Neuronal stem cell (in vitro differentiated cells): ENCODE measurements at regions not wholly inside any gene's neighbourhood (a gene's known extent, or its start where the extent isn't known, plus 50 kb on each side); places are given as distances from the start of the nearest gene placed in this dataset.

Experiments
- DNase-seq: peaks from one replicate; pipeline ENCODE4 v3.0.0-alpha.2; 2013; ENCODE audit warnings: low spot score
- H2AFZ ChIP-seq: one replicate; pipeline ENCODE4 v1.6.1; 2013; ENCODE audit warnings: mild to moderate bottlenecking, low read length, inconsistent platforms
- H2AK5ac ChIP-seq: 2 replicates; pipeline ENCODE4 v1.6.1; 2013; ENCODE audit warnings: low read depth, mild to moderate bottlenecking, inconsistent platforms, low read length, moderate library complexity, mixed read lengths
- H2BK120ac ChIP-seq: 2 replicates; pipeline ENCODE4 v1.6.1; 2013; ENCODE audit warnings: low read depth, mild to moderate bottlenecking, inconsistent platforms, low read length, moderate library complexity, mixed read lengths
- H2BK12ac ChIP-seq: one replicate; pipeline ENCODE4 v1.6.1; 2013; ENCODE audit warnings: low read length, inconsistent platforms
- H2BK15ac ChIP-seq: 2 replicates; pipeline ENCODE4 v1.6.1; 2013; ENCODE audit warnings: mild to moderate bottlenecking, low read length, inconsistent platforms, mixed read lengths
- H2BK5ac ChIP-seq: one replicate; pipeline ENCODE4 v1.6.1; 2013; ENCODE audit warnings: inconsistent platforms, mild to moderate bottlenecking, low read length, moderate library complexity
- H3K14ac ChIP-seq: one replicate; pipeline ENCODE4 v1.6.1; 2013; ENCODE audit warnings: low read length, inconsistent platforms
- H3K18ac ChIP-seq: 2 replicates; pipeline ENCODE4 v1.6.1; 2013; ENCODE audit warnings: low read length, inconsistent platforms
- H3K23ac ChIP-seq: 2 replicates; pipeline ENCODE4 v1.6.1; 2013; ENCODE audit warnings: low read depth, mild to moderate bottlenecking, mixed read lengths, low read length, inconsistent platforms; ENCODE audit not compliant: poor library complexity
- H3K27ac ChIP-seq: replicated peaks from 3 replicates; pipeline ENCODE4 v1.5.1; 2013; ENCODE audit warnings: low read length, inconsistent platforms
- H3K27me3 ChIP-seq, 3 experiments: 2 replicates each; pipeline ENCODE4 v1.6.1; 2013; ENCODE audit warnings: low read length in 3 of 3, mild to moderate bottlenecking in 2 of 3, inconsistent platforms in 1 of 3, low read depth in 1 of 3, mixed read lengths in 1 of 3, moderate library complexity in 1 of 3; ENCODE audit not compliant: control insufficient read depth in 3 of 3, insufficient read depth in 3 of 3
- H3K36me3 ChIP-seq, 2 donors: replicated peaks in 1 of 2; 2 replicates each; pipeline ENCODE4 v1.6.1; 2013; ENCODE audit warnings: low read length in 2 of 2; ENCODE audit not compliant: control insufficient read depth in 2 of 2, insufficient read depth in 2 of 2
- H3K4ac ChIP-seq: 2 replicates; pipeline ENCODE4 v1.6.1; 2013; ENCODE audit warnings: inconsistent platforms, mild to moderate bottlenecking, low read length, moderate library complexity
- H3K4me1 ChIP-seq, 2 donors: 1 replicate in 1 of 2; 2 replicates in 1 of 2; pipeline ENCODE4 v1.6.1; 2013; ENCODE audit warnings: low read length in 2 of 2, low read depth in 1 of 2; ENCODE audit not compliant: control insufficient read depth in 2 of 2, insufficient read depth in 1 of 2
- H3K4me2 ChIP-seq: one replicate; pipeline ENCODE4 v1.6.1; 2013; ENCODE audit warnings: mild to moderate bottlenecking, low read length, inconsistent platforms; ENCODE audit not compliant: insufficient read depth, poor library complexity, severe bottlenecking
- H3K4me3 ChIP-seq, 2 donors: 2 replicates each; pipeline ENCODE4 v1.5.1; 2013; ENCODE audit warnings: low read length in 2 of 2, mild to moderate bottlenecking in 2 of 2, inconsistent platforms in 1 of 2, moderate library complexity in 1 of 2
- H3K79me1 ChIP-seq: one replicate; pipeline ENCODE4 v1.6.1; 2013; ENCODE audit warnings: low read depth, mild to moderate bottlenecking, inconsistent platforms, low read length, moderate library complexity
- H3K9ac ChIP-seq: one replicate; pipeline ENCODE4 v1.6.1; 2013; ENCODE audit warnings: mild to moderate bottlenecking, low read depth, low read length, inconsistent platforms; ENCODE audit not compliant: poor library complexity
- H3K9me3 ChIP-seq, 2 donors: replicated peaks in 1 of 2; 2 replicates each; pipeline versions ENCODE3 to v1.6.1; 2013; ENCODE audit warnings: low read length in 2 of 2, mild to moderate bottlenecking in 2 of 2, inconsistent platforms in 1 of 2, low read depth in 1 of 2, mixed read lengths in 1 of 2, moderate library complexity in 1 of 2; ENCODE audit not compliant: control insufficient read depth in 2 of 2, insufficient read depth in 1 of 2
- H4K8ac ChIP-seq: one replicate; pipeline ENCODE4 v1.6.1; 2013; ENCODE audit warnings: low read depth, mild to moderate bottlenecking, inconsistent platforms, low read length, moderate library complexity
- H4K91ac ChIP-seq: one replicate; pipeline ENCODE4 v1.6.1; 2013; ENCODE audit warnings: low read length, low read depth, mild to moderate bottlenecking, inconsistent platforms; ENCODE audit not compliant: poor library complexity
- WGBS, 2 donors: extraction: QIAGEN DNeasy Blood & Tissue Kit; methylation state at CpG; one replicate each; pipeline ENCODE4 v1.1.7; 2013; ENCODE audit warnings: missing lambda C conversion rate in 2 of 2, mixed read lengths in 1 of 2; ENCODE audit not compliant: insufficient read length in 2 of 2, insufficient replicate concordance in 1 of 2; ENCODE audit errors: extremely low coverage in 2 of 2; 5-methylcytosine and 5-hydroxymethylcytosine counted together

- no peaks in the 10 kb centered on the region for H3K79me1 ChIP-seq
- no peak for DNase-seq
- WGBS, 2 donors: no CpG with 5 or more reads among the region's 4 CpGs
Observed at GRCh38 chr7:125030756-125031387, 101.2 kb upstream of the POT1 start.

GRCh38 chr7:125025620-125026019, 96.0 kb upstream of the POT1 start:
- no peak overlapping the region for H2AFZ ChIP-seq
- no peaks in the 10 kb centered on the region for H3K36me3 ChIP-seq
- no peak overlapping the region for H3K23ac ChIP-seq
- H4K8ac ChIP-seq: no peak overlapping the region
- DNase-seq: no peak
- H2AK5ac ChIP-seq: no peak overlapping the region
- no peaks in the 10 kb centered on the region for H3K4me1 ChIP-seq
- no CpG with 5 or more reads among the region's 1 CpG for WGBS, 2 donors
- no peak overlapping the region for H3K4ac ChIP-seq
- H3K4me2 ChIP-seq: no peak overlapping the region
- no peaks in the 10 kb centered on the region for H3K27me3 ChIP-seq
- H2BK15ac ChIP-seq: no peak overlapping the region
- H2BK120ac ChIP-seq: no peak overlapping the region
- H3K4me3 ChIP-seq: no peak overlapping the region
- H3K18ac ChIP-seq: no peak overlapping the region
- no peak overlapping the region for H2BK12ac ChIP-seq
- no peaks in the 10 kb centered on the region for H3K9me3 ChIP-seq
- H3K27ac ChIP-seq: no peak overlapping the region
- H4K91ac ChIP-seq: no peak overlapping the region
- H3K9ac ChIP-seq: no peak overlapping the region
- no peaks in the 10 kb centered on the region for H3K79me1 ChIP-seq
- no peak overlapping the region for H2BK5ac ChIP-seq
- H3K14ac ChIP-seq: no peak overlapping the region

More at GRCh38 chr7:125030756-125031387, 101.2 kb upstream of the POT1 start:
- Histone ChIP-seq H4K8ac (no peak overlapping the region), H3K18ac (no peak overlapping the region), H3K9me3 (peaks cover 0 to 2% of the 10 kb centered on the region in 2 donors), H2BK15ac (no peak overlapping the region), H3K14ac (no peak overlapping the region), H3K27me3 (no peaks in the 10 kb centered on the region), H2BK120ac (no peak overlapping the region), H3K4me2 (no peak overlapping the region), H3K36me3 (no peaks in the 10 kb centered on the region), H2AK5ac (no peak overlapping the region), H3K4me3 (no peak overlapping the region), H2AFZ (no peak overlapping the region), H3K23ac (no peak overlapping the region), H2BK12ac (no peak overlapping the region), H3K4ac (no peak overlapping the region), H3K9ac (no peak overlapping the region), H2BK5ac (no peak overlapping the region), H4K91ac (no peak overlapping the region), H3K27ac (no peak overlapping the region), H3K4me1 (no peaks in the 10 kb centered on the region)

- no peak overlapping the region for H3K9ac ChIP-seq
- no peak overlapping the region for H2AK5ac ChIP-seq
- no peak overlapping the region for H3K27ac ChIP-seq
- no peak overlapping the region for H3K23ac ChIP-seq
- no peak for DNase-seq
- H2BK5ac ChIP-seq: no peak overlapping the region
- no peak overlapping the region for H2BK120ac ChIP-seq
- H4K91ac ChIP-seq: no peak overlapping the region
- no CpG with 5 or more reads among the region's 4 CpGs for WGBS, 2 donors
- no peaks in the 10 kb centered on the region for H3K27me3 ChIP-seq
- no peaks in the 10 kb centered on the region for H3K79me1 ChIP-seq
- no peak overlapping the region for H2AFZ ChIP-seq
- H3K18ac ChIP-seq: no peak overlapping the region
- no peak overlapping the region for H4K8ac ChIP-seq
- H3K4me1 ChIP-seq: no peaks in the 10 kb centered on the region
- no peak overlapping the region for H3K4me3 ChIP-seq
- H2BK12ac ChIP-seq: no peak overlapping the region
- H3K4me2 ChIP-seq: no peak overlapping the region
- H2BK15ac ChIP-seq: no peak overlapping the region
- no peaks in the 10 kb centered on the region for H3K9me3 ChIP-seq
- H3K36me3 ChIP-seq: no peaks in the 10 kb centered on the region
- H3K14ac ChIP-seq: no peak overlapping the region
- H3K4ac ChIP-seq: no peak overlapping the region
Observed at GRCh38 chr7:125020801-125021200, 91.2 kb upstream of the POT1 start.

DNA sequence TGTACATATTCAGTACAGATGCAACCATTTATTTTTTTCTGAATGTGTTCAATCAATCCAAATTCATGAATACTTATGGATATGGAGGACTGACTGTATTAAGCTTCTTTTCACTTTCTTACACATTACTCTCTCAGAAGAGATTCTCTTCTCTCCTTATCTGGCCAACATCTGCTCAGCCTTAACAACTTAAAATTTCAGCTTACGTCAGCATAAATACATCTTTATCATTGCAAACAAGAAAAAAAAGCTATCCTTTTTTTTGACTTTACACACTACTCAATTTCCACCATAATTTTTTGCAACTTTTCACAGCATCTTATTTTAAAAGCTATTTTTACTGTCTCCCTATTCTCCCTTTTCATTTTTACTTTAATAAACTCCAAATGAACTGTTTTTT, 80.9 kb upstream of the POT1 start:
- H2BK120ac ChIP-seq: no peak overlapping the region
- H3K79me1 ChIP-seq: no peaks in the 10 kb centered on the region
- H3K18ac ChIP-seq: no peak overlapping the region
- no peaks in the 10 kb centered on the region for H3K27me3 ChIP-seq
- no peak overlapping the region for H2AK5ac ChIP-seq
- H3K4me2 ChIP-seq: no peak overlapping the region
- no peak overlapping the region for H4K91ac ChIP-seq
- no peak overlapping the region for H2BK12ac ChIP-seq
- WGBS, 2 donors: no CpG with 5 or more reads among the region's 1 CpG
- H3K4me3 ChIP-seq: no peak overlapping the region
- H3K27ac ChIP-seq: no peak overlapping the region
- H3K14ac ChIP-seq: no peak overlapping the region
- H3K36me3 ChIP-seq: no peaks in the 10 kb centered on the region
- no peaks in the 10 kb centered on the region for H3K9me3 ChIP-seq
- H3K9ac ChIP-seq: no peak overlapping the region
- no peaks in the 10 kb centered on the region for H3K4me1 ChIP-seq
- DNase-seq: no peak
- no peak overlapping the region for H3K4ac ChIP-seq
- no peak overlapping the region for H2BK15ac ChIP-seq
- H4K8ac ChIP-seq: no peak overlapping the region
- no peak overlapping the region for H3K23ac ChIP-seq
- no peak overlapping the region for H2BK5ac ChIP-seq
- no peak overlapping the region for H2AFZ ChIP-seq
